NOMO-1 (cell line): ENCODE measurements at regions not wholly inside any gene's neighbourhood (a gene's known extent, or its start where the extent isn't known, plus 50 kb on each side); places are given as distances from the start of the nearest gene placed in this dataset.
"Not testable (repeated sequence)": the region's sequence is repeated elsewhere in the genome, so short reads cannot be mapped to it uniquely, and the experiment has no call there.

Source experiments
- DNase-seq, 2 experiments: peaks; one replicate each; lab custom pipeline; 2025; ENCODE audit not compliant: unreplicated experiment in 2 of 2; lab: John Stamatoyannopoulos, UW

DNA sequence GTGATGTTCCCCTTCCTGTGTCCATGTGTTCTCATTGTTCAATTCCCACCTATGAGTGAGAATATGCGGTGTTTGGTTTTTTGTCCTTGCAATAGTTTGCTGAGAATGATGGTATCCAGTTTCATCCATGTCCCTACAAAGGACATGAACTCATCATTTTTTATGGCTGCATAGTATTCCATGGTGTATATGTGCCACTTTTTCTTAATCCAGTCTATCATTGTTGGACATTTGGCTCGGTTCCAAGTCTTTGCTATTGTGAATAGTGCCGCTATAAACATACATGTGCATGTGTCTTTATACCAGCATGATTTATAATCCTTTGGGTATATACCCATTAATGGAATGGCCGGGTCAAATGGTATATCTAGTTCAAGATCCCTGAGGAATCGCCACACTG is 229.4 kb downstream of the HTR1A start:
- not testable (repeated sequence) for DNase-seq

DNA sequence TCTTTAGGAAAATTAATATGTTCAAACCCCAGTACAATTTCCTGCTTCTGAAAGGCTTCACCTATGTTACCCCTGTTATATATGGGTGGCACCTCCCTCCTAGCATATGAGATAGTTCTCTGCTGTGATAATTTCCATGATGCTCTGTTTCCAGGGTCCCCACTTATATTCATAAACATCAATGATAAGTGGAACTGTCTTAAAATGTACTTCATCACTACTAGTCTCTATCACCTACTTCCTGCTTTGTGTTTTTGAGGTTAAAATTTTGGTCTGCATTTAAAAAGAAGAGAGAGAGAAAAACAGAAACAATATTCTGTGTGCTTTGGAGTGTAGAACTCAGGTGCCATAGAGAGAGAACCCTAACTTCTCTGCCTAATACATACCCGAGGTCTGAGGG is 234.7 kb downstream of the HTR1A start:
- no peak for DNase-seq

DNA sequence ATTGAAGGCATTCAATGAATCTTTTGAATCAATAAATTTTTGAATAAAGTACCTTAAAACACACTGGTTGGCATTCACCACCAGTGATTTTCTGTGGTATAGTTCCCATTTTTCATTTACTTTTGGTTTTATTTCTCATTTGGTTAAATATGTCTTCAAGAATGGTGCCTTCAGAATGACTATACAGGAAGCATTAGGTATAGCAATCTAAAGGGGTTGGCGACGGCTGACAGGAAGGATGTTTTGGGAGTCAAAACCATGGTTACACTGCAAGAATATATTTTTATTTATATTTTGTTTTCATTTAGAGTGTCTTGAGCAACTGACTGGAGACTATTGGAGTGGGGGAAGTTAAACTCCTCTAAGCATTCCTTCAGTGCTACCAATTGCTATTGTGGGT is 235.7 kb downstream of the HTR1A start:
- no peak for DNase-seq

DNA sequence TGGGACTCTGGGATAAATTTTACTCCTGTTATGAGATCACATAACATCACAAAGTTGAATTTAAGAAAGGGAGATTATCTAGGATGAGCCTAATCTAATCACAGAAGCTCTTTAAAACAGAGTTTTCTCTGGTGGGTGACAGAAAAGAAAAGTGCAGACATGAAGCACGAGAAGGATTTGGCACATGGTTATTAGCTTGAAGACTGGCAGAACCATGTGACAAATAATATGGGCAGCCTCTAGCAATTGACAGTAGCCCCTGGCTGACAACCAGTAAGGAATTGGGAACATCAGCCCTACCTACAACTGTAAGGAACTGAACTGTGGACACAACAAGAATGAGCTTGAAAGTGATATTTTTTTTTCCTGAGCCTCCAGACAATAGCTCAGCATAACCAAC is 243.1 kb downstream of the HTR1A start:
- no peak for DNase-seq

DNA sequence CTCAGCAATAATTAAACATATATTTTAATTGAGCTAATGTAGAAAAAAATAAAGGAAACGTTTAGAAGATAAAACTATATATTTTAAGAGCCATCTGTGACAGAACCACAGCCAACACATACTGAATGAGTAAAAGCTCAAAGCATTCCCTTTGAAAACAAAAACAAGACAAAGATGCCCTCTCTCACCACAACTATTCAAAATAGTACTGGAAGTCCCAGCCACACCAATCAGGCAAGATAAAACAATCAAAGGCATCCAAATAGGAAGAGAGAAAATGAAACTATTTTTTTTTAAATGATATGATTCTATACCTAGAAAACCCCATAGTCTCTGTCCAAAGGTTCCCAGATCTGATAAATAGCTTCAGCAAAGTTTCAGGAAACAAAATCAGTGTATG is 262.0 kb downstream of the HTR1A start:
- DNase-seq: no peak

DNA sequence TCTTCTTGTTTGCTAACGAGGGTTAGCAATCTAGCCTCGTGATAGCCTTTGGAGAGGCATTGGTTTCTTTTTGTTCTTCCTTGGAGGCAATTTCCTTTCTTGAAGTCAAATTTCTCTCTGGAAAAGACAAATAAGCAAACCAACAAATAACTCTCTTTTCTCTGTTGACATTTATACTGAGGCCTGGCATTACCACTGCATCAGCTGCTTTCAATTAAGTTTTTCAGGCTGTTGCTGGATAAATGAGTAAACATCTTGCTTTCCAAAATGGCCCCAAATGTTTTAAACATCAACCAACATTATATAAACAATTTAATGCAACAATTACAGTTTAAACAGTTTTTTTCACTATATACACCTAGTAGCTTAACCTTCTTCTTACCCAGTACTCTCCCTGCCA is 264.4 kb downstream of the HTR1A start:
- no peak for DNase-seq

DNA sequence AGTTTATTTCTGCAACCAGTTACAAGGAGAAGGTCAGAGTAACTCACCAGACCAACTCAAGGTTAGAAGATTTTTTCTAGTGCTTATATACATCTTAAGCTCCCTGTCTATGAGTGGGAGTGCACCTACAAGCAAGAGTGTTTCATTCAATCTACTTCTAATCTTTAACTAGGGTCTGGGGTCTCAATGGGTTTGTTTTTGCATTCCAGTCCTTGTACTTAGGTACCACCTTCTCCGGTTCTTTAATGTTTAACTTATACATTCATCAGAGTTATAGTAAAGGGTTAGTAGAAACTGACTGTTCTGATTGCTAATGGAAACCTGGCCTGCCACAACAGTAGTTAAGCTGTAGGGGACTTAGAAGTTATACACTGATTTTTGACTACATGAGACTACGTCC is 271.7 kb downstream of the HTR1A start:
- DNase-seq: no peak

DNA sequence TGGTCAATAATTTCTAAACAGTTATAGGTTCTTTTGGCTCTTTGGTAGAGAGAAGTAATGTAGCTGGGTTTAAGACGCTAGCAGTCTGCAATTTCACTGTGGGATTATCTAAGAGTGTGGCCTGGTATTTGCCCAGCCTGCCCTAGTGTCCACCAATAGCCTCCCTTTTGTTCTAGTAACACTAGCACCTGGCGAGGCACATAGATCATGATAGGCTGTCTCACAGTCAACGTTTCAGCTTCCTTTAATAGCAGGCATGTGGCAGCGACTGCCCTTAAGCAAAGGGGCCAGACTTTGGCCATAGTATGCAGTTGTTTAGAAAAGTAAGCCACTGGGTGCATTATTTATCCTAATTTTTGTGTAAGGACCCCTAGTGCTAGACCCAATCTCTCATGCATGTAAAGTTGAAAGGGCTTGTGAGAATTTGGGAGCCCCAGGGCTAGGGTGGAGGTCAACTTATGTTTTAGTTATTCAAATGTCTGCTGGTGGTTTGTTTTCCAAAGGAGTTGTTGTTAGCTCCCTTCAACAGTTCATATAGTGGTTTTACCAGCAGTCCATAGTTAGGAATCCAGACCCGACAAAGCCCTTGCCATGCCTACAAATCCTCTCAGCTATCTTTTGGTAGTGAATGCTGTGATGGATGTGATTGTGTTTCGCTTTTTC is 274.3 kb downstream of the HTR1A start:
- no peak for DNase-seq

DNA sequence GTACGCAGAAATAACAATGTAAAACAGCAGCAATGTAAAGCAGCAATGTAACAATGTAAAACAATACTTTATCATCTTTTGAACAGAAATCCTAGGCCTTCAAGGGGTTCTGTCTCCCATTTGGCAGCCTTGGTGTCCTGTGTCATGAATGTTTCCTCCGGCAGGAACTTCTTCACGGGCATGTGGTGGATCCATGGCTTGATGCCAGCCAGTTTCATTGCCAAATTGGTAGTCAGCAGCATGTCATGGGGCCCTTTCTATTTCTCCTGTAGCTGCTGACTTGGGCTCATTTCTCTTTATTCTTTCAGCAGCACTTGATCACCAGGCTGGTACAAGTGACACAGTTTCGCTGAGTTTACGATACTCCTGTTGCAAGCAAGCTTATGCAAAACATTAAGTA is 275.3 kb downstream of the HTR1A start:
- DNase-seq: no peak

DNA sequence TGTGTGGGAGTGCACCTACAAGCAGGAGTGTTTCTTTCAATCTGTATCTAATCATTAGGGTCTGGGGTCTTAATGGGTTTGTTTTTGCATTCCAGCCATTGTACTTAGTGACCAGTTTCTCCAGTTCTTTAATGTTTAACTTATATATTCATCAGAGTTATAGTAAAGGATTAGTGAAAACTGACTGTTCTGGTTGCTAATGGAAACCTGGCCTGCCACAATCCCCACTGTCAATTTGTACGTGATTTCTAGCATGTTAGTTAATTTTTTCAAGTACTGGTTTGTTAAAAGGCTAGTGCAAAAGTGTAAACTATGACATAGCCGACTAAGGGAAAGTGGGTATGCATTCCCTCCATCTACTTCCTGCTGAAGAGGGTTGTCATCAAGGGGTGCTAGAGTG is 276.1 kb downstream of the HTR1A start:
- DNase-seq: no peak

DNA sequence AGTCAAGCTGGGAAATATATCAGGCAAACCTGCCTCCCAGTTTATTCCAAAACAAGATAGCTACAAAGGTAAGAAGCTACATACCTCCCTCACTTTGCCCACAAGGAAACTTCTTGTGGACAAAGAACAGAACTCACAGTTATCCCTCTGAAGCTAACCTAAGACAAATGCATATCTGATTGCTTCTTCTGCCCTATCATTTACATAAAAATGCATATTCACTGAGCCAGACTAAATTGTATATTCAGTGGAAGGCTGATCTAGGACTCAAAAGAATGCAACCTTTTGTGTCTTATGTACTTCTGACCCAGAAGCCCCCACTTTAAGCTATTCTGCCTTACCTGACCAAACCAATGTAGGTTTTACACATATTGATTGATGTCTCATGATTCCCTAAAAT is 276.8 kb downstream of the HTR1A start:
- DNase-seq: no peak

DNA sequence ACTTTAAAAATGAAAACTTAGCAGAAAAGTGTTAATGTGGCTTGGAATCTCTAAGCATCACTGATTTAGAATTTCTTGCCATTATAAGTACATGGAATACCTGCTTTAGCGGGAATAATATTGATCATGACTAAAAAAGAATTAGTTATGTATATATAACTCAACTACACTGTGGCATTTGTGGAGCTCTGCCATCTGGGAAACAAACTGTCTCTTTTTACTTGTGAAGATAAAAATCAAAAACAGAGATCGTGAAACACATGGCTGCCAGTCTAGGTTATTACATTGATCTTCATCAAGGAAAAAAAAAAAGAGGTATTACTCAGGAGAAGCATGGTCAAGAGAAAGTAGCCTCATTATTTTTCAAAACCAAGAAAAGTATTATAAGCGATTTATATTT is 287.4 kb downstream of the HTR1A start:
- DNase-seq: no peak

DNA sequence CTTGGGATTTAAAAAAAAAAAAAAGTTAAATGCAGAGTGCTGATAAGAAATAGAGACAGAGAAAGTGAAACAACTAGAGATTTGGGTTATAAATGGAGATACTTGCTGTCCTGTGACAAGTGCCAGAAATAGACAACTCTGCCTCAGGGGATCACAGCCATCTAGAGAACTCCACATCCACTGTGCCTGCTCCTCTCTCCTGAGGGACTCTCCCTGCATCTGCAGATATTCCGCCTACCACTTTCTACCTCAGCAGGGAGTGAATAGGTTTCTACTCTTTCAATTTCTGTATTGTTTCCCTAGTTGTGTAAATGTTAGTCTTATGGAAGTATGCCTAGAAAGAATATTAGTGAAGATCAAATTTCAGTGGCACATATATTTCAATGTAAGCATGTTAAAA is 307.2 kb downstream of the HTR1A start:
- no peak for DNase-seq

DNA sequence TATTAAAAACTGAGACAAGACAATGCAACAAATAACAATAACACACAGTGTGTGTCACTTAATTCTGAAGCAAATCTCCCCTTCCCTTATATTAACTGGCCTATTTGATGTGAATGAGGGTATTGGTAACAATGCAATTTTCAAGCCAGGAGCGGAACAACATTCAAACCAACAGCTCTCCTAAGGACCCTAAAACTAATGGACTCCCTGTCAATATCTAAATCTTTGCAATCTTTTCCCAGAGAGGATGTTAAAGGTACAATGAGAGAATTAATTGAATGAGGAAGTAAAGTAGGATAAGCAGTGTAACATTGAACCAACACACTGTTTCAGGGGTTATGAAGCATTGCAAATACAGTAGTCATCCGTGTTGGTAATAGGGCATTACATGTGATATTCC is 311.7 kb downstream of the HTR1A start:
- no peak for DNase-seq

DNA sequence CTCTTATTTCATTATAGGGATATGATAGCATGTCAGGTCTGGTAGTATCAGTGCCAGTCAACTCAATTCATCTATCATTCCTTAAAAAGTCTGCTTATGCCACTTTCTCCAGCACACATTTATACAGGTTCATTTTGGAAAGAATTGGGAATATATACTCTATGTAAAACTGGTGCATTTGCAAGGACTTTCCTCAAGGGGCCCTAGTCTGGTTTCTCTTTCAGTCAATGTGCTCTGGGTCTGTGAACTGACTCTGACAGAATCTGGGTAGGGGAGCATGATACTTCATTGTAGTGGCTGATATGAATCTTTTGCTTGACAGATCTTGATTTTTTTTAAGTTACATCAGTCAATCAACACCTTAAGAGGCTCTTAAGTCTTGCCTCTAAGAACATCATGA is 313.9 kb downstream of the HTR1A start:
- DNase-seq: no peak

DNA sequence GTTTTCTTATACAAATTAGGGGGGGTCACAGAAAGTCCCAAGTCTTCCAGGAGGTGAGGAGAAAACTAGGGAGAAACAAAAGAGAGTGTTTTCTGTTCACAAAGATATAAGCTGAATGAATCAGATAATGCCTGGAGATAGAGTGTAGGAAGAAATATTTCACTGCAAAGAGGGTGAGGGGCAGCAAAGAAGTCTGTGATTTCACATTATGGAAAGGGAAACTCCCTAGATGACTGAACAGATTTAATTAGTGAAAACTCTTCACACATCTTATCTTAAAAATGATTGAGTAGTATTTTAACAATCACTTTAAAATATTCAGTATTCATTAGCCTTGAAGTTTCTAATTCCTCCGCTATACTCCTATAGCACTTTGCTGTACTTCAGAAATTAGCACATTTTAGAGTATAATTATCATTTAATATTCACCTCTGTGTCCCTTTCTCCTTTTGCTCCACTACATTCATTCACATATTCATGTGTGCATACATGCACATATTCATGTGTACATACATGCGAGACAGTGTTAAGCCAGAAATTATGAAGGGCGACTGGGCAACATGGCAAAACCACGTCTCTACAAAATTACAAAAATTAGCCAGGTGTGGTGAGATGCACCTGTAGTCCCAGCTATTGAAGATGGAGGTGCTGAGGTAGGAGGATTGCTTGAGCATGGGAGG is 332.2 kb downstream of the HTR1A start:
- no peak for DNase-seq

DNA sequence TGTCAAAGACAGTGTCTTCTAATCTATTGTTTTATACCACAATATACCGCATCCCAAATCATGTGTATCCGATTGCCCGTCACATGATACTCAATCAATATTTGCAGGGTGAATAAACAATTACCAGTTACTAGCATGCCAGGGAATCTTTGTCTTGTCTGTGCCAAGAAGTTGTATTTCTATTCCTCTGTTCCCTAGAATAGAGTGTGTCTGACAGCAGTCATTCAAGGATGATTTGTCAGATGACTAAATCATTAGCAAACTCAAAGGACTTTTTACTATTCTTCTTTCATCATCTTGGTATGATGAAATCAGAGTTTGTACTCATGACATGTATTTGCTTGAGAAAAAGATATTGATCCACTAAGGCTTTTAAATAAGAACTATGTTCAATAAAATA is 348.8 kb downstream of the HTR1A start:
- no peak for DNase-seq

DNA sequence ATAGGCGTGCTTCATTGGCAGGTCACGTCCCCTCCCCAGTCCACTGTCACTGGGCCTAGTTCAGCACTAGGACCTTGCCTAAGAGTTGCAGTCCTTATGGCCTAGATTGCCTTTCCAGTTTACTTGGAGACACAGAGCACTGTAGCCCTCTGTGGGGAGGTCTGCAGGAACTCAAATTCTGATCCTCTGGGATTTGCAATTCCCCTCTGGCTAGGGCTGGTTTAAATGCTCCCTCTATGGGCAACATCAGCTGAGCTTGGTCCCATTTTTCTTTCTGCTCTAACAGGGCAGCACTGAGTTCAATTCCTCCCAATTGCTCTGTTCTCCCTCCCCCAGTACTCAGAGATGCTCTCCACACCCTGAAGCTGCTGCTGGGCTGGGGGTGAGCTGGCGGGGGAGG is 358.2 kb downstream of the HTR1A start:
- no peak for DNase-seq

DNA sequence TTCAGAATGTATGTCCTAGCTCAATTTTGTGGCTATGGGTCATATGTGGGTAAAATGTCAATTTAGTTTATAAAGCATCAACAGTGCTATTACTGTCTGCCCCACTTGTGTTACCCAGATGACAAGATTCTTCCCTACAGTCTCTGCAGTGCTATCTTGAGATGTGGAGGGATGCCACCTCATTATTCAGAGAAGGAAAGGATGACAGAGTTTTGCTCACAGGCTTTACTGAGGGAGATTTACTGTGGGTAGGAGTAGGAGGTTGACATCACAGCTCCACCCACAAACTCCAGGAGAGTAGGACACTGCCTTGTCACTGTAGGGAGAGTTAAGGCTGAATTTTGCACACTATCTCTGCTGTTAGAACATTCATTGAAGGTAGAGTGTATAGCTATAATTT is 359.3 kb downstream of the HTR1A start:
- no peak for DNase-seq

DNA sequence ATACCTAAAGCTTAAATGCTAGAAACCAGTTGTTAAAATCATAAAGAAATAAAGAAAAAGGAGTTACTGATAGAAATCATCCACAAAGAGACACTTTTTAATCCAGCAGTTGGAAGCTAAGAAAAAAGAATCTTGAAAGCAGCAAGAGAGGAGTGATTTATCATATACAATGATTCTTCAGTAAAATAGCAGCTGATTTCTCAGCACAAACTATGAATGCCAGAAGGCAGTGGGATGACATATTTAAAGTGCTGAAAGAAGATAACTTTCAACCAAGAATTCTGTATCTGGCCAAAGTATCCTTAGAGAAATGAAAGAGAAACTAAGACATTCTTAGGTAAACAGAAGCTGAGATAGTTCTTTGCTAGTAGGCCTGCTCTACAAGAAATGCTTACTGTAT is 366.0 kb downstream of the HTR1A start:
- DNase-seq: no peak

DNA sequence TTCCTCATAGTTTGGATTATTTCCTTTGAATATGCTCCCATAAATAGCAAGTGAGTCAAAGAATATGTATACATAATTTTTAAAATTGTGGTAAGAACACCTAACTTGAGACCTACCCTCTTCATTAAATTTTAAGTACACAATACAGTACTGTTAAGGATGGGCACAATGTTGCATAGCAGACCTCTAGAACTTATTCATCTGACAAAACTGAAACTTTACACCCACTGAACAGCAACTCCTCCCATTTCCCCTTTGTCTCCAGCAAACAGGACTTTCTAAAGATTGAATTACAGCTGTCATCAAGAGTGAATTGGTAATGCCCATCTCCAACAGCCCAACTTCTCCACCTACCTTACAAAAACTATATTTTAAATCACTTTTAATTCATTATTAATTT is 388.9 kb downstream of the HTR1A start:
- no peak for DNase-seq

DNA sequence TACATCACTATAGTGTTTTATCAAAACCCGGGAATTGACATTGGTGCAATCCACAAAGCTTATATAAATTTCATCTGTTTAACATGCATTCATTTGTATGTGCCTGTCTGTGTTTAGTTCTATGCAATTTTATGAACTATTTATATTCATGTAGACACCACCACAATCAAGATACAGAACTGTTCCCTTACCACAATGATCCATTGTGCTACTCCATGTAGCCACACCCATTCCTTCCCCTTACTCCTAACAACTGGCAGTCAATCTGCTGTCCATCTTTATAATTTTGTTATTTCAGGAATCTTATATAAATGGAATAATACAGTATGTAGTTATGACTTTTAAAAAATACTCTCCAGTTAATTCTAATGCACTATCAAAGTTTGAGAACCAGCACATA is 389.5 kb downstream of the HTR1A start:
- no peak for DNase-seq

DNA sequence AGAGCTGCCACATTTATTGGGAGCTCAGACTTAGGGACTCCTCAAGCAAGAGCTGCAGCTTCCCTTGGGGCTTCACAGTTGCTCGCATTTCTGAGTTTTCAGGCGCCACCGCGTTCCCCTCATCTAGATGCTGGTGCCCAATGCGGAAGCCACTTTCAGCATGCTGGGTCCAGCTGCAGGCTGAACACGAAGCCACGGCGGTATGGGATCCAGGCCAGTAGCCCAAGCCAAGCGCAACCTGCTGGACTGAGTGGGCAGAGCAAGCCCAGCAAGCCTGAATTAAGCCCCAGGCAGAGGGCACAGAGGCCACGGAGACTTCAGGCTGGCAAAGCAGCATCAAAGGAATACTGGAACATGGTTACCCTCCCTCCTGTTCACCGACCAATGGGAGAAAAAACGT is 391.5 kb downstream of the HTR1A start:
- DNase-seq: no peak
